Endothelial cell of umbilical vein (primary cell): ENCODE measurements at regions not wholly inside any gene's neighbourhood (a gene's known extent, or its start where the extent isn't known, plus 50 kb on each side); places are given as distances from the start of the nearest gene placed in this dataset.

Source experiments
- CTCF ChIP-seq, 2 donors: IDR thresholded peaks; 1 replicate in 1 of 2; 2 replicates in 1 of 2; pipeline ENCODE4 v1.5.1; 2011; ENCODE audit warnings: low read length in 2 of 2, mild to moderate bottlenecking in 2 of 2, moderate library complexity in 2 of 2, control low read depth in 1 of 2, inconsistent platforms in 1 of 2, low read depth in 1 of 2; ENCODE audit not compliant: insufficient read depth in 1 of 2; ENCODE audit errors: extremely low read depth in 1 of 2
- EZH2 ChIP-seq: IDR thresholded peaks from 2 replicates; pipeline ENCODE4 v1.6.1; 2012; ENCODE audit warnings: borderline replicate concordance, low read depth, mild to moderate bottlenecking, moderate library complexity, low read length, inconsistent platforms; ENCODE audit not compliant: severe bottlenecking
- GATA2 ChIP-seq: IDR thresholded peaks from 2 replicates; pipeline ENCODE4 v1.7.0; 2011; ENCODE audit warnings: low read depth, mild to moderate bottlenecking, moderate library complexity, mixed read lengths, low read length; ENCODE audit not compliant: insufficient read length, insufficient read depth
- MYC ChIP-seq: IDR thresholded peaks from one replicate; pipeline ENCODE4 v1.6.1; 2011; ENCODE audit warnings: mild to moderate bottlenecking, low read depth, low read length
- POLR2A ChIP-seq: IDR thresholded peaks from 2 replicates; pipeline ENCODE4 v1.6.1; 2012; ENCODE audit warnings: low read depth, mild to moderate bottlenecking, control low read depth, low read length
- POLR2AphosphoS5 ChIP-seq: IDR thresholded peaks from 2 replicates; pipeline ENCODE4 v1.6.1; 2012; ENCODE audit warnings: low read depth, mild to moderate bottlenecking, control low read depth, low read length, moderate library complexity; ENCODE audit not compliant: insufficient read depth

- TF ChIP-seq CTCF (IDR thresholded peaks at IDR 0.05; ENCODE audit: extremely low read depth in 1 of 2, insufficient read depth in 1 of 2, low read depth in 1 of 2, low read length in 2 of 2) (no peak), POLR2A (no peak), POLR2AphosphoS5 (no peak), EZH2 (no peak), MYC (no peak), GATA2 (no peak)
Measured at GRCh38 chr12:74120644-74121043, 417.0 kb upstream of the ATXN7L3B start.
